ENCODE measurements at regions not wholly inside any gene's neighbourhood (a gene's known extent, or its start where the extent isn't known, plus 50 kb on each side); places are given as distances from the start of the nearest gene placed in this dataset.
"Not testable (repeated sequence)": the region's sequence is repeated elsewhere in the genome, so short reads cannot be mapped to it uniquely, and the experiment has no call there.

DNA sequence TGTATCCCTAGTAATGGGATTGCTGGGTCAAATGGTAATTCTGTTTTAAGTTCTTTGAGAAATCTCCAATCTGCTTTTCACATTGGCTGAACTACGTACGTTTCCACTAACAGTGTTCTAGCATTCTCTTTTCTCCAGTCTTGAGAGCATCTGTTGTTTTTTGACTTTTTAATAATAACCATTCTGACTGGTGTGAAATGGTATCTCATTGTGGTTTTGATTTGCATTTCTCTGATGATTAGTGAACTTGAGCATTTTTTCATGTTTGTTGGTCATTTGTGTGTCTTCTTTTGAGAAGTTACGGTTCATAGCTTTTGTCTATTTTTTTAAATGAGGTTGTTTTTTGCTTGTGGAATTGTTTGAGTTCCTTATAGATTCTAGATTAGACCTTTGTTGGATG, 72.5 kb upstream of the BCL6 start:
- ATAC-seq (ENCODE audit: low FRiP score); H3K9me3 ChIP-seq (ENCODE audit: control insufficient read depth, low read length); H3K36me3 ChIP-seq (ENCODE audit: control insufficient read depth in 1 of 2, insufficient read depth in 2 of 2, low read length in 1 of 2); H3K4me1 ChIP-seq (ENCODE audit: control insufficient read depth in 1 of 2, insufficient read depth in 2 of 2, low read length in 2 of 2); H3K4me3 ChIP-seq (ENCODE audit: low read length in 2 of 2); H3K27me3 ChIP-seq (ENCODE audit: control insufficient read depth in 1 of 2, insufficient read depth in 2 of 2, low read length in 1 of 2); intact Hi-C loops (cut with DNase I); DNase-seq; H3K27ac ChIP-seq (ENCODE audit: low read depth in 1 of 2, low read length in 2 of 2): not testable (repeated sequence)
- 94% methylated on average over 3 of the region's 3 CpGs for WGBS, 2 donors

- Histone ChIP-seq H3K27ac (ENCODE audit: low read depth in 1 of 2, low read length in 2 of 2) (no peak overlapping the region), H3K9me3 (ENCODE audit: control insufficient read depth, low read length) (no peaks in the 10 kb centered on the region), H3K4me3 (ENCODE audit: low read length in 2 of 2) (no peak overlapping the region), H3K27me3 (ENCODE audit: control insufficient read depth in 1 of 2, insufficient read depth in 2 of 2, low read length in 1 of 2) (no peaks in the 10 kb centered on the region), H3K4me1 (ENCODE audit: control insufficient read depth in 1 of 2, insufficient read depth in 2 of 2, low read length in 2 of 2) (no peaks in the 10 kb centered on the region), H3K36me3 (ENCODE audit: control insufficient read depth in 1 of 2, insufficient read depth in 2 of 2, low read length in 1 of 2) (no peaks in the 10 kb centered on the region)
- DNase-seq (no peak), ATAC-seq (ENCODE audit: low FRiP score) (no peak)
- intact Hi-C loops (cut with DNase I): no loop called here
- WGBS, 2 donors: 96 to 100% methylated on average over 2 of the region's 2 CpGs
Observed at GRCh38 chr3:187821616-187822317, 76.5 kb upstream of the BCL6 start.

DNA sequence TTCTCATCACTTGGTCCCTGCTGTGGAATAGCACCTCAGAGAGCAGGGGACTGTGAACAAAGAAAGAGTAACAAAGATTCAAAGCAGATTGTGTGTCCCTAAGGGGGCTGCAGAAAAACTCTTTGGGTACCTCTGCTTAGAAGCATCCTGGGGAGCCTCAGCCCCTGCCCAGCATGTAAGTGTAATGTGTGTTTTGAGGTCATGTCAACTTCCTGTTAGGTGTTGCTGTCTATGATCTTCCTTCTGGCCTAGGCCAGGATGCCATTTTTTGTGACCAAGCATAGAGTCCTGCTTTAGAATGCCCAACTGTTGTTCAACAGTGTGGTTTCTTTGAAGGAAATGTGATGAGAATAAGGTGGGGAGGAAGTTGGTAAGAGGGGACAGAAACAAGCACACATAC, 77.1 kb upstream of the BCL6 start:
- Histone ChIP-seq H3K4me1 (ENCODE audit: control insufficient read depth in 1 of 2, insufficient read depth in 2 of 2, low read length in 2 of 2) (no peaks in the 10 kb centered on the region), H3K4me3 (ENCODE audit: low read length in 2 of 2) (no peak overlapping the region), H3K36me3 (ENCODE audit: control insufficient read depth in 1 of 2, insufficient read depth in 2 of 2, low read length in 1 of 2) (no peaks in the 10 kb centered on the region), H3K9me3 (ENCODE audit: control insufficient read depth, low read length) (no peaks in the 10 kb centered on the region), H3K27ac (ENCODE audit: low read depth in 1 of 2, low read length in 2 of 2) (no peak overlapping the region), H3K27me3 (ENCODE audit: control insufficient read depth in 1 of 2, insufficient read depth in 2 of 2, low read length in 1 of 2) (no peaks in the 10 kb centered on the region)
- DNase-seq: no peak
- no peak for ATAC-seq (ENCODE audit: low FRiP score)
- intact Hi-C loops (cut with DNase I): no loop called here

- no peaks in the 10 kb centered on the region for H3K36me3 ChIP-seq (ENCODE audit: control insufficient read depth in 1 of 2, insufficient read depth in 2 of 2, low read length in 1 of 2)
- 95 to 97% methylated on average over 2 of the region's 2 CpGs for WGBS, 2 donors
- H3K27me3 ChIP-seq (ENCODE audit: control insufficient read depth in 1 of 2, insufficient read depth in 2 of 2, low read length in 1 of 2): no peaks in the 10 kb centered on the region
- no peaks in the 10 kb centered on the region for H3K4me1 ChIP-seq (ENCODE audit: control insufficient read depth in 1 of 2, insufficient read depth in 2 of 2, low read length in 2 of 2)
- no peaks in the 10 kb centered on the region for H3K9me3 ChIP-seq (ENCODE audit: control insufficient read depth, low read length)
- ATAC-seq (ENCODE audit: low FRiP score) (no peak), DNase-seq (no peak)
- no peak overlapping the region for H3K4me3 ChIP-seq (ENCODE audit: low read length in 2 of 2)
- intact Hi-C loops (cut with DNase I): no loop called here
- H3K27ac ChIP-seq (ENCODE audit: low read depth in 1 of 2, low read length in 2 of 2): no peak overlapping the region
Observed at GRCh38 chr3:187823746-187824145, 78.5 kb upstream of the BCL6 start.

GRCh38 chr3:187827723-187828122, 82.5 kb upstream of the BCL6 start:
- ATAC-seq (ENCODE audit: low FRiP score) (no peak), DNase-seq (no peak)
- Histone ChIP-seq H3K4me1 (ENCODE audit: control insufficient read depth in 1 of 2, insufficient read depth in 2 of 2, low read length in 2 of 2) (no peaks in the 10 kb centered on the region), H3K36me3 (ENCODE audit: control insufficient read depth in 1 of 2, insufficient read depth in 2 of 2, low read length in 1 of 2) (no peaks in the 10 kb centered on the region), H3K27me3 (ENCODE audit: control insufficient read depth in 1 of 2, insufficient read depth in 2 of 2, low read length in 1 of 2) (no peaks in the 10 kb centered on the region), H3K27ac (ENCODE audit: low read depth in 1 of 2, low read length in 2 of 2) (no peak overlapping the region), H3K4me3 (ENCODE audit: low read length in 2 of 2) (no peak overlapping the region), H3K9me3 (ENCODE audit: control insufficient read depth, low read length) (no peaks in the 10 kb centered on the region)
- WGBS, 2 donors: 95 to 98% methylated on average over 2 of the region's 2 CpGs
- intact Hi-C loops (cut with DNase I): no loop called here

DNA sequence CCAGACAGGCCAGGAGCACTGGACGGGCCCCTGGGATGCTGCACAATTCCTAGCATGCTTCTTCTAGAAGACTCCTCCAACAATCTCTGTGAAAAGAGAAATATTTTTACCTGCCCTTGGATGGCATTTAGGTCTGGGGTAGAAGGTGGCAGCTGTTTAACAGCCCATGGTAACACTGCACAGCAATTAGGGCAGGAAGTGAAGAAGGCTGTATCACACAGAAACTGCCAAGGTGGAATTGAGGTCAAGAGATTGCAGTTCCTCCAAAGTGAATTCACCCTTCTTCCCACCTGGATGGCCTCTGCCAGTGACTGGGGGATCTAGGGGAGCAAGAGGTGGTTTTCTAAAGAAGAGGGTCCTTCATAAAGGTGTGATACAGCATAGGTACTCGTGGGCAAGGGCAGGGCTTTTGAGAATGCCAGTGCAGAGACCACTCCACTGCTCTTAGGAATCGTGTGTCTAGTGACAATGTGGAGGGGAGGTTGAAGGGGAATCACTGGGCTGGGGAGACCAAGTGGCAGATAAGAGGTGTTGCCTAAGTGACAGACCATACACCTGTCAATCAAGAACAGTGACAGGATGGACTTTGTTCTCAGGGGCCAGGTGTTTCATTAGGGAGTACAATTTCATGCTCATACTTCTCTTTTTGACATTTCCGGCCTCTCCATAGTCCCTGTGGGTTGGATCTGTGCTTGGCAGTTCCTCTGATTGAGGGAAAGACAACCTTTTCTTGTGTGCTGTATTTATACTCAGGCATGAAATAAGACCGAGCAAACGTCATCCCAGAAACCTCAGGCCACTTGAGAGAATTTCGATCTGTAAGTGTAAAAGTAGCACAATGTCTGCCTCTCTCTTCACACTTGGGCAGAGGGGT, 83.5 kb upstream of the BCL6 start:
- Histone ChIP-seq H3K4me1 (ENCODE audit: control insufficient read depth in 1 of 2, insufficient read depth in 2 of 2, low read length in 2 of 2) (no peaks in the 10 kb centered on the region), H3K9me3 (ENCODE audit: control insufficient read depth, low read length) (no peaks in the 10 kb centered on the region), H3K36me3 (ENCODE audit: control insufficient read depth in 1 of 2, insufficient read depth in 2 of 2, low read length in 1 of 2) (no peaks in the 10 kb centered on the region), H3K27ac (ENCODE audit: low read depth in 1 of 2, low read length in 2 of 2) (no peak overlapping the region), H3K4me3 (ENCODE audit: low read length in 2 of 2) (no peak overlapping the region), H3K27me3 (ENCODE audit: control insufficient read depth in 1 of 2, insufficient read depth in 2 of 2, low read length in 1 of 2) (no peaks in the 10 kb centered on the region)
- intact Hi-C loops (cut with DNase I): no loop called here
- 90 to 93% methylated on average over 7 of the region's 7 CpGs for WGBS, 2 donors
- ATAC-seq (ENCODE audit: low FRiP score) (no peak), DNase-seq (no peak)

GRCh38 chr3:187830181-187830580, 84.9 kb upstream of the BCL6 start:
- DNase-seq (no peak), ATAC-seq (ENCODE audit: low FRiP score) (no peak)
- no peaks in the 10 kb centered on the region for H3K4me1 ChIP-seq (ENCODE audit: control insufficient read depth in 1 of 2, insufficient read depth in 2 of 2, low read length in 2 of 2)
- intact Hi-C loops (cut with DNase I): no loop called here
- no peak overlapping the region for H3K27ac ChIP-seq (ENCODE audit: low read depth in 1 of 2, low read length in 2 of 2)
- H3K9me3 ChIP-seq (ENCODE audit: control insufficient read depth, low read length): no peaks in the 10 kb centered on the region
- no peaks in the 10 kb centered on the region for H3K27me3 ChIP-seq (ENCODE audit: control insufficient read depth in 1 of 2, insufficient read depth in 2 of 2, low read length in 1 of 2)
- WGBS, 2 donors: 96 to 99% methylated on average over 1 of the region's 1 CpG
- no peak overlapping the region for H3K4me3 ChIP-seq (ENCODE audit: low read length in 2 of 2)
- no peaks in the 10 kb centered on the region for H3K36me3 ChIP-seq (ENCODE audit: control insufficient read depth in 1 of 2, insufficient read depth in 2 of 2, low read length in 1 of 2)

DNA sequence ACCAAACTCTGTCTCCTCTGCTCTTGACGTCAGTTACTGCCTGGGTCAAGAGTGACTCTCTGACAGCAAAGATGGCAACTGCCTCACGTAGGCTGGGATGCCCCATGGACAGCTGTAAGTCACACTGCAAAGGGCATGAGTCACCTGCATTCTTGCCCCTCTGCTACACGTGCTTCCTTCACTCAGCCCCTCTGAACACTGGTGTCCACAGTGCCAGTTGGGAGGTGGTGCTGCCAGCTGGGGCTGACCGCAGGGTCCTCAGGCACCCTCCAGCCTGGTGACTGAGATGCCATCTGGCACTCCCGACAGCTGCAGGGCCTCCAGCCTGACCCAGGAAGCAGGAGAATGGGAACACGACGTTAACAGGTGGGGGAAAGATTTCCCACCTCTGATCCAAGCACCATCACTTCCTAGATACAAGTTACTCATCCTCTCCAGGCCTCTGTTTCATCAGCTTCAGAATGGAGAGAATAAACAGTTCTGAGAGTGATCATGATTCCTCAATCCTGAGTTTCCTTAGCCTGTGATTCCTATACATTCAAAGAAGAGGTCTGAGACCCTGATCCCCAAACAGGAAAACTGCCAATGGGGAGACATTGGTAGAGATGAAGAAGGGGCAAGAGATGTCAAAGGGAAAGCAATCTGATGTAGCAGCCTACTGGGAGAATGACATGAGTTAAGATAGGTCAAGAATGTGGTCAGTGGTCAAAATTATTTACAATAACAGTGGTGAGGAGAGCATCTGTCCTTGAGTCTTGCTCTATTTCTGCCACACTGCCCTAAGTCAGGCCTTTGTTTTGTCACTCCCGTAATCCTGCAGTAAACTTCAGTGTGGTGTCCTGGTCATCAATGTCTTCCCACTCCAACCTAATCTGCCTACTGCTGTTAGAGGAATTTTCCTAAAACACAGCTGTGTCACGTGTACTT, 86.1 kb upstream of the BCL6 start:
- ATAC-seq (ENCODE audit: low FRiP score) (no peak), DNase-seq (no peak)
- H3K4me1 ChIP-seq (ENCODE audit: control insufficient read depth in 1 of 2, insufficient read depth in 2 of 2, low read length in 2 of 2): no peaks in the 10 kb centered on the region
- H3K36me3 ChIP-seq (ENCODE audit: control insufficient read depth in 1 of 2, insufficient read depth in 2 of 2, low read length in 1 of 2): no peaks in the 10 kb centered on the region
- WGBS, 2 donors: 88 to 89% methylated on average over 9 of the region's 9 CpGs
- H3K27me3 ChIP-seq (ENCODE audit: control insufficient read depth in 1 of 2, insufficient read depth in 2 of 2, low read length in 1 of 2): no peaks in the 10 kb centered on the region
- no peak overlapping the region for H3K4me3 ChIP-seq (ENCODE audit: low read length in 2 of 2)
- no peaks in the 10 kb centered on the region for H3K9me3 ChIP-seq (ENCODE audit: control insufficient read depth, low read length)
- H3K27ac ChIP-seq (ENCODE audit: low read depth in 1 of 2, low read length in 2 of 2): no peak overlapping the region
- intact Hi-C loops (cut with DNase I): no loop called here

Data from aorta (tissue), 5 donors.